ENCODE measurements at regions not wholly inside any gene's neighbourhood (a gene's known extent, or its start where the extent isn't known, plus 50 kb on each side); places are given as distances from the start of the nearest gene placed in this dataset.
"Not testable (repeated sequence)": the region's sequence is repeated elsewhere in the genome, so short reads cannot be mapped to it uniquely, and the experiment has no call there.

DNA sequence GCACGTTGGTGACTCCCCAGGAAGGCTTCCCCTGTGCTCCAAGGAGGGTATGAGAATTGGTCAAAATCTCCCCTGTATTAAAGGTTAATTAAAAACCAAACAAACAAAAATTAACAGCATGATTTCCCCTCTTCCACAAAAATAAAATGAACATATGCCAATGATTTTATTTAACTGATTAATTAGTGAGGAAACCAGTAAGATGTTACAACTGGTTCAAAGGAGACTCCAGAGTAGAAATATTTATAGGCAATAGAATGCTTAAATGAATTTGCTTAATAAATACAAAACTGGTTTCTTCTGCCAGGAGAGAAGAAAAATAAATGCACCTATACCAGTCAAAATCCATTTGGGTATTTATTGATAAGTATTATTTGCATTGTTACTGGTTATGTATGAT, 249.5 kb upstream of the DEPDC1 start:
- ChIA-PET POLR2A (ENCODE audit: low non-redundant PET) (no interaction called here), CTCF (no interaction called here)
- no peak for DNase-seq (ENCODE audit: low spot score)
- TF ChIP-seq, protein P1, sequence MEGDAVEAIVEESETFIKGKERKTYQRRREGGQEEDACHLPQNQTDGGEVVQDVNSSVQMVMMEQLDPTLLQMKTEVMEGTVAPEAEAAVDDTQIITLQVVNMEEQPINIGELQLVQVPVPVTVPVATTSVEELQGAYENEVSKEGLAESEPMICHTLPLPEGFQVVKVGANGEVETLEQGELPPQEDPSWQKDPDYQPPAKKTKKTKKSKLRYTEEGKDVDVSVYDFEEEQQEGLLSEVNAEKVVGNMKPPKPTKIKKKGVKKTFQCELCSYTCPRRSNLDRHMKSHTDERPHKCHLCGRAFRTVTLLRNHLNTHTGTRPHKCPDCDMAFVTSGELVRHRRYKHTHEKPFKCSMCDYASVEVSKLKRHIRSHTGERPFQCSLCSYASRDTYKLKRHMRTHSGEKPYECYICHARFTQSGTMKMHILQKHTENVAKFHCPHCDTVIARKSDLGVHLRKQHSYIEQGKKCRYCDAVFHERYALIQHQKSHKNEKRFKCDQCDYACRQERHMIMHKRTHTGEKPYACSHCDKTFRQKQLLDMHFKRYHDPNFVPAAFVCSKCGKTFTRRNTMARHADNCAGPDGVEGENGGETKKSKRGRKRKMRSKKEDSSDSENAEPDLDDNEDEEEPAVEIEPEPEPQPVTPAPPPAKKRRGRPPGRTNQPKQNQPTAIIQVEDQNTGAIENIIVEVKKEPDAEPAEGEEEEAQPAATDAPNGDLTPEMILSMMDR (conservative IDR thresholded peaks at IDR 0.05; ENCODE audit: low read depth), result no peak
- H3K27ac ChIP-seq, result no peak overlapping the region

DNA sequence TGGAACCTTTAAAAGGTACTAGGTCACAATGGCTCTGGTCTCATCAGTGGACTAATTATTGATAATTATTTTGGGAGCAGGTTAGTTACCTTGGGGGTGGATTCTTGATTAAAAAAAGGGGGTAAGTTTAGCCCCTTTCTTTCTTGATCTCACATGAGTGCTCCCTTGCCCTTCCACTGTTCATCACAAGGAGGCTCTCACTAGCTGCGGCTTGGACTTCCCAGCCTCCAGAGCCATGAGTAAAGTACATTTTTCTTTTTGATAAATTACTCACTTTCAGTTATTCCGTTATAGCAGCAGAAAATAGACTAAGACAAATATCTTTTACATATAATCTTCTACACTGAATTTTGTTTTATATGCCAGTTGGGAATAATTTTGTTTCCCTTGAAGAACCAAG, 254.8 kb upstream of the DEPDC1 start:
- no peak for DNase-seq (ENCODE audit: low spot score)
- ChIA-PET POLR2A (ENCODE audit: low non-redundant PET) (no interaction called here), CTCF (interaction anchor here (0.8 kb wide), 1 partner anchor 132 kb away, joined by 4 read pairs; no protein-coding TSS in a partner anchor)
- TF ChIP-seq, protein P1 (conservative IDR thresholded peaks at IDR 0.05; ENCODE audit: low read depth), result no peak
- H3K27ac ChIP-seq, result no peak overlapping the region

DNA sequence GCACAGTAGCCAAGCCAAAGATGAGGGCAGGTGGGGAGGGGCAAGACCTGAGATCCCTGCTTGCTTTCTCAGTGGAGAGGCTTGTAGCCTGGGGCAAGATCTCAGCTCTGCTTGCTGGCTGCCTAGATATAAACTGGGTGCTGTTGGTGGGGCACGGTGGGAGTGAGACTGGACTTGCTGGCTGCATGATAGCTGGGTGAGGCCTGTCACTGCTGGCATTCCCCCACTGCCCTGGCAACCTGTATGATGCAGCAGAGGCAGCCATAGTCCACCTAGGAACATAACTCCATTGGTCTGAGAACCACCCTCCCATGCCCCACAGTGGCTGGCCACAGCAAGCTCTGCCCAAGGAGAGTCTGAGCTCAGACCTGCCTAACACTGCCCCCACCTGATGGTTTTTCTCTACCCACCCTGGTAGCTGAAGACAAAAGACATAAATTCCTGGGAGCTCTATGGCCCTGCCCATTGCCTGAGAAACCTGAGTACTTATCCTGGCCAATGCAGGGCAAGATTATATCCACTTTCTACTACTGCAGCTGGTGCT, 261.9 kb upstream of the DEPDC1 start:
- POLR2A ChIA-PET (ENCODE audit: low non-redundant PET), result no interaction called here
- TF ChIP-seq, protein P1 (conservative IDR thresholded peaks at IDR 0.05; ENCODE audit: low read depth), result no peak
- DNase-seq (ENCODE audit: low spot score), result no peak
- no peak overlapping the region for H3K27ac ChIP-seq
- CTCF ChIA-PET, result interaction anchor here (0.7 kb wide), 1 partner anchor 764 kb away, joined by 3 read pairs; no protein-coding TSS in a partner anchor

DNA sequence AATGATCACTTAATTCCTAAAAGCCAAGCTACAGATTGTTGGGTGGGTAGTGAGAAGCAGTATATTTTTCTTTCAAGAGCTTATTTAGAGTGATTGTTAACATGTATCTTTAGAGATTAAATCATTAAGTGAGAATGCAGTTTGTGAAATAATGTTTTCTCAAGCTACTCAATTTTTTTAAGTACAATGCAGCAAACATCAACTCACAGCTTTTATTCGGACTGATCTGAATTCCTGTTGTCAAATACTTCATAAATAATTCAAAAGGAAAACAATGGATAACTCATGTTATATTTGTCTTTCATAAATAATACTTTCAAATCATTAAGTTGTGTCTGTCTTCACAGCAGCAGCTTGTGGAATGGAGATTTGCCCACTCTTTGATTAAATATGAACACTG, 271.1 kb upstream of the DEPDC1 start:
- H3K27ac ChIP-seq, result no peak overlapping the region
- CTCF ChIA-PET, result interaction anchor here (0.6 kb wide), 1 partner anchor 21 kb away, joined by 5 read pairs; no protein-coding TSS in a partner anchor
- TF ChIP-seq, protein P1 (conservative IDR thresholded peaks at IDR 0.05; ENCODE audit: low read depth), result no peak
- POLR2A ChIA-PET (ENCODE audit: low non-redundant PET), result no interaction called here
- DNase-seq (ENCODE audit: low spot score), result no peak

DNA sequence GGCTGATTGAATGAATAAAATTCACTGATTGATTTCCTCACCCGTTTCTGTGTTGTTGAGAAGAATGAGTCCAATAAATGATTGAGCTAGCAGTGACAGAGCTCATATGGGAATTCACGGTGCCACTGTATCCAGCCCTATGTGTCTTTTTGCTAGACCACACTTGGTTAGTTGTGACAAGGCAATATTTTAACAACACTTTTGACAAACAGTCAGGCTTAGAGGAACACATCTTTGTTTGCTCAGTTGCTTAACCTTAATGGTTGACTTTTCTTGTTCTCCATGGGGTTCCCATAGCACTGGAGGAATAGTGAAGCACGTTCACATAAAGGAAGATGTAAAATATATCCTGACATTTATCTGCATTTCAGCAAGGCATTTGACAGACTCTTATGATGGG, 273.9 kb upstream of the DEPDC1 start:
- H3K27ac ChIP-seq, result no peak overlapping the region
- POLR2A ChIA-PET (ENCODE audit: low non-redundant PET), result no interaction called here

DNA sequence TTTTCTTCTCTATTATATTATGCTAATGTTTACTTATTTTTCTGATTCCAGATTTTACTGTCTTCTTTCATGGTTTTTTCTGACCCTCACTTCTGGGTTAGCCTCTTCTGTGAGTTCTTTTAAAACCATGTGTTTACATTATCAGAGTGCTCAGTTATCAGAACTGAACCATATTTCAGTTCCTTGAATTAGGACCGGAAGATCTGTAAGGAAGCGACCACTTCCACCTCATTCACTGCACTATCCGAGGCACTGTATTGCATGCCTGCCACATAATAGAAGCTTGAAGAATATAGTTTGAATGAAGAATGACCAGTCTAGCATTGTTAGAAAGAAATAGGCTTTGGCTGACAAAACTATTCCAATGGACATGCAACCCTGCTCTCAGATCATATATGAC, 281.0 kb upstream of the DEPDC1 start:
- no peak overlapping the region for H3K27ac ChIP-seq
- no peak for DNase-seq (ENCODE audit: low spot score)
- CTCF ChIA-PET, result no interaction called here
- POLR2A ChIA-PET (ENCODE audit: low non-redundant PET), result no interaction called here
- TF ChIP-seq, protein P1 (conservative IDR thresholded peaks at IDR 0.05; ENCODE audit: low read depth), result no peak

More for the DNA sequence above, 273.9 kb upstream of the DEPDC1 start:
- DNase-seq (ENCODE audit: low spot score), result no peak
- CTCF ChIA-PET, result no interaction called here
- TF ChIP-seq, protein P1 (conservative IDR thresholded peaks at IDR 0.05; ENCODE audit: low read depth), result no peak

DNA sequence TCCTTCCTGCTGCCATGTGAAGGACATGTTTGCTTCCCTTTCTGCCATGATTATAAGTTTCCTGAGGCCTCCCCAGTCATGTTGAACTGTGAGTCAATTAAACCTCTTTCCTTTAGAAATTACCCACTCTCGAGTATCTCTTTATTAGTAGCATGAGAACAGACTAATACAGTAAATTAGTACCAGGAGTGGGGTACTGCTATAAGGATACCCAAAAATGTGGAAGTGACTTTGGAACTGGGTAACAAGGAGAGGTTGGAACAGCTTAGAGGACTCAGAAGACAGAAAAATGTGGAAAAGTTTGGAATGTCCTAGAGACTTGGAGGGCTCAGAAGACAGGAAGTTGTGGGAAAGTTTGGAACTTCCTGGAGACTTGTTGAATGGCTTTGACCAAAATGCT, 283.0 kb upstream of the DEPDC1 start:
- CTCF ChIA-PET; DNase-seq (ENCODE audit: low spot score); POLR2A ChIA-PET (ENCODE audit: low non-redundant PET); H3K27ac ChIP-seq: not testable (repeated sequence)

Measured in RWPE1 (cell line).